Neural progenitor cell (in vitro differentiated cells): ENCODE measurements at regions not wholly inside any gene's neighbourhood (a gene's known extent, or its start where the extent isn't known, plus 50 kb on each side); places are given as distances from the start of the nearest gene placed in this dataset.

Experiments used
- DNase-seq: peaks from one replicate; pipeline ENCODE4 v3.0.0-alpha.2; 2016; ENCODE audit warnings: low spot score
- H2AFZ ChIP-seq: fragments of 200-600 bp; sonication (generic); replicated peaks from 2 replicates; pipeline ENCODE4 v1.6.1; 2016; ENCODE audit warnings: antibody characterized with exemption
- H3F3A ChIP-seq: fragments of 200-600 bp; sonication (generic); 2 replicates; pipeline ENCODE4 v1.6.1; 2016; ENCODE audit warnings: antibody characterized with exemption, low read depth
- H3K27ac ChIP-seq: fragments of 200-600 bp; sonication (generic); 2 replicates; pipeline ENCODE4 v1.5.1; 2016; ENCODE audit warnings: mild to moderate bottlenecking
- H3K27me3 ChIP-seq: fragments of 200-600 bp; sonication (generic); 2 replicates; pipeline ENCODE4 v1.6.1; 2016; ENCODE audit warnings: mild to moderate bottlenecking, moderate library complexity
- H3K36me3 ChIP-seq: fragments of 200-600 bp; sonication (generic); 2 replicates; pipeline ENCODE4 v1.5.1; 2016
- H3K4me1 ChIP-seq: fragments of 200-600 bp; sonication (generic); 2 replicates; pipeline ENCODE4 v1.6.1; 2016; ENCODE audit warnings: mixed run types
- H3K4me2 ChIP-seq: fragments of 200-600 bp; sonication (generic); 2 replicates; pipeline ENCODE4 v1.6.1; 2016
- H3K4me3 ChIP-seq: fragments of 200-600 bp; sonication (generic); 2 replicates; pipeline ENCODE4 v1.5.1; 2016
- H3K79me2 ChIP-seq: fragments of 200-600 bp; sonication (generic); 2 replicates; pipeline ENCODE4 v1.6.1; 2016; ENCODE audit warnings: low read depth
- H3K9ac ChIP-seq: fragments of 200-600 bp; sonication (generic); 2 replicates; pipeline ENCODE4 v1.6.1; 2016
- H3K9me3 ChIP-seq: fragments of 200-600 bp; sonication (generic); 2 replicates; pipeline ENCODE4 v1.5.1; 2016; ENCODE audit warnings: low read depth
- H4K20me1 ChIP-seq: fragments of 200-600 bp; sonication (generic); 2 replicates; pipeline ENCODE4 v1.6.1; 2016; ENCODE audit warnings: low read depth
- H3K27ac Mint-ChIP-seq: 3 replicates; pipeline ENCODE4 v1.8.0; 2021; ENCODE audit warnings: mixed read lengths
- H3K27me3 Mint-ChIP-seq: 2 replicates; pipeline ENCODE4 v1.8.0; 2022; ENCODE audit warnings: low read depth, mild to moderate bottlenecking, inconsistent platforms, moderate library complexity, mixed read lengths; ENCODE audit not compliant: insufficient read depth
- H3K36me3 Mint-ChIP-seq: 3 replicates; pipeline ENCODE4 v1.8.0; 2021; ENCODE audit warnings: mixed read lengths
- H3K4me1 Mint-ChIP-seq: 3 replicates; pipeline ENCODE4 v1.8.0; 2021; ENCODE audit warnings: mixed read lengths
- H3K4me3 Mint-ChIP-seq: 3 replicates; pipeline ENCODE4 v1.8.0; 2021; ENCODE audit warnings: mild to moderate bottlenecking, moderate library complexity, mixed read lengths
- H3K9me3 Mint-ChIP-seq: 3 replicates; pipeline ENCODE4 v1.8.0; 2020; ENCODE audit warnings: mixed read lengths
- CTCF ChIP-seq: fragments of 200-600 bp; sonication (generic); IDR thresholded peaks from 2 replicates; pipeline ENCODE4 v1.5.1; 2017; ENCODE audit warnings: antibody characterized with exemption, mild to moderate bottlenecking
- EZH2 ChIP-seq: fragments of 200-600 bp; sonication (generic); IDR thresholded peaks from 2 replicates; pipeline ENCODE4 v1.6.1; 2017; ENCODE audit warnings: antibody characterized with exemption, mild to moderate bottlenecking, moderate library complexity
- EZH2phosphoT487 ChIP-seq: fragments of 200-600 bp; sonication (generic); IDR thresholded peaks from 2 replicates; pipeline ENCODE4 v1.6.1; 2017; ENCODE audit warnings: antibody characterized with exemption

DNA sequence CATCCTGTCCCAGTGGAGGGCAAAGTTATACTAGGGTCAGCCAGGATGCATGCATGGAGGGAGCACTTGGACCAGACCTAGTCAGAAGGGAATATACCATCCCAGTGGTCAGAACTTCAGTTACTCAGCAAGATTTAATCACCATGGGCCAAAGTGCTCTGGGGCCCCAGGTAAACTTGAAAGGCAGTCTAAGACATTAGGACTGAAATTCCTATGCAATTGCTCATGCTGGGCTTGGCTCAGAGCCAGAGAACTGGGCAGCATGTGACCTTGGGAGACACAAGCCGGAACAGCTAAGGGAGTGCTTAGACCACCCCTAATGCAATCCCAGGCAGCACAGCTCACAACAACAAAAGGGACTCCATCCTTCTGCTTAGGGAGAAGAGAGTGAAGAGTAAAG is 401.3 kb downstream of the KCNJ3 start:
- no peaks in the 10 kb centered on the region for H3F3A ChIP-seq
- Mint-ChIP-seq H3K4me3 (no peak overlapping the region), H3K27ac (no peak overlapping the region), H3K27me3 (peaks cover 2% of the 10 kb centered on the region), H3K36me3 (peaks cover 2% of the 10 kb centered on the region), H3K4me1 (peaks cover 3% of the 10 kb centered on the region), H3K9me3 (peaks cover 23% of the 10 kb centered on the region)
- no peaks in the 10 kb centered on the region for H3K27me3 ChIP-seq
- H3K9me3 ChIP-seq: no peaks in the 10 kb centered on the region
- H3K79me2 ChIP-seq: no peaks in the 10 kb centered on the region
- no peaks in the 10 kb centered on the region for H3K4me1 ChIP-seq
- no peak overlapping the region for H3K4me2 ChIP-seq
- H3K9ac ChIP-seq: no peak overlapping the region
- TF ChIP-seq EZH2 (no peak), EZH2phosphoT487 (no peak), CTCF (no peak)
- no peak overlapping the region for H3K4me3 ChIP-seq
- H4K20me1 ChIP-seq: no peaks in the 10 kb centered on the region
- no peak overlapping the region for H3K27ac ChIP-seq
- no peaks in the 10 kb centered on the region for H3K36me3 ChIP-seq
- no peak for DNase-seq
- H2AFZ ChIP-seq: no peak overlapping the region

DNA sequence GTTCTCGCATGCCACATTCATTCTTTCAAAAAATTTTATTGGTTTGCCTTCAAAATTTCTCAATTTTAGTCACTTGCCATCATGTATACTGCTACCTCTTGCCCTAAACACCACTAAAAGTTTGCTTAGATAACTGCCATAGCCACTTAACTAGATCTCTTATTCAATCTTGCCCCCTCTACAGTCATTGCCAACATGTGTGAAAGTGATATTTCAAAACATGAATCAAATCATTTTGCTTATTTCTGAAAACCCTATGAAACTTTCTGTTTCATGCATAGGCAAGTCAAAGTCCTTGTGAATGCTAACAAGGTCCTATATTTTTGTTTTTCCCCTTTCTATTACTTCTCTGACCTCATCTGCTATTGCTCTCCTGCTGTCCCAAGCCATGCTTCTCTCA is 397.1 kb downstream of the KCNJ3 start:
- no peaks in the 10 kb centered on the region for H3F3A ChIP-seq
- H3K27ac ChIP-seq: no peak overlapping the region
- no peak for DNase-seq
- H3K4me1 ChIP-seq: no peaks in the 10 kb centered on the region
- H3K27me3 ChIP-seq: no peaks in the 10 kb centered on the region
- H3K79me2 ChIP-seq: no peaks in the 10 kb centered on the region
- no peak for TF ChIP-seq EZH2
- TF ChIP-seq CTCF: no peak
- Mint-ChIP-seq H3K4me3 (no peak overlapping the region), H3K36me3 (no peaks in the 10 kb centered on the region), H3K27me3 (no peaks in the 10 kb centered on the region), H3K4me1 (peaks cover 3% of the 10 kb centered on the region), H3K27ac (no peak overlapping the region), H3K9me3 (peaks cover 4% of the 10 kb centered on the region)
- no peak overlapping the region for H3K4me3 ChIP-seq
- no peaks in the 10 kb centered on the region for H3K36me3 ChIP-seq
- H3K9ac ChIP-seq: no peak overlapping the region
- H3K4me2 ChIP-seq: no peak overlapping the region
- H2AFZ ChIP-seq: peak overlapping the region; percentile 29
- H4K20me1 ChIP-seq: no peaks in the 10 kb centered on the region
- no peaks in the 10 kb centered on the region for H3K9me3 ChIP-seq

DNA sequence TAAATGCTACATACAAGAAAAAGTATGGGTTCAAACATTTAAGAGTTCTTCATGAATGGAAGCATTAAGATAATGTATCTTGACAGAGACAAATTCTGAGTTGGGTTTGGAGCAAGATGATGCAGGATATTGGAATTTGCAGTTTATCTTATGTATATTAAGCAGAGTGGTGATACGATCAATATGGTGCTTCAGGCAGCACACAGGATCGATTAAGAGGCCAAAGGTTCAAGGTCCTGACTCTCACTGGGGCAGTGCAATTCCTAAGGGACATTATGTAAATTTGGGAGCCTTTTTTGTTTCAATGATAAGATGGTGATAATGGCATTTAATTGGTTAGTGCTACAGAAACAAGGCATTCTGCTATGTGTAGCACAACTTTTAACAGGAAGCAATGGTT is 381.9 kb downstream of the KCNJ3 start:
- no peaks in the 10 kb centered on the region for H3K4me1 Mint-ChIP-seq
- no peak for DNase-seq
- no peak for TF ChIP-seq CTCF
- Histone ChIP-seq H4K20me1 (no peaks in the 10 kb centered on the region), H3K36me3 (no peaks in the 10 kb centered on the region), H3K27me3 (no peaks in the 10 kb centered on the region), H3K9me3 (no peaks in the 10 kb centered on the region), H3K27ac (no peak overlapping the region), H3K79me2 (no peaks in the 10 kb centered on the region), H3K4me3 (no peak overlapping the region), H2AFZ (no peak overlapping the region), H3F3A (no peaks in the 10 kb centered on the region), H3K4me1 (no peaks in the 10 kb centered on the region), H3K4me2 (no peak overlapping the region), H3K9ac (no peak overlapping the region)
- H3K27ac Mint-ChIP-seq: no peak overlapping the region
- H3K27me3 Mint-ChIP-seq: peaks cover 3% of the 10 kb centered on the region
- H3K9me3 Mint-ChIP-seq: no peaks in the 10 kb centered on the region
- H3K4me3 Mint-ChIP-seq: no peak overlapping the region
- no peaks in the 10 kb centered on the region for H3K36me3 Mint-ChIP-seq

- H2AFZ ChIP-seq: no peak overlapping the region
- no peak overlapping the region for H3K27ac ChIP-seq
- Mint-ChIP-seq H3K27ac (no peak overlapping the region), H3K27me3 (no peaks in the 10 kb centered on the region), H3K4me3 (no peak overlapping the region), H3K36me3 (no peaks in the 10 kb centered on the region), H3K9me3 (no peaks in the 10 kb centered on the region), H3K4me1 (no peaks in the 10 kb centered on the region)
- H3K27me3 ChIP-seq: no peaks in the 10 kb centered on the region
- H3K79me2 ChIP-seq: no peaks in the 10 kb centered on the region
- no peaks in the 10 kb centered on the region for H3K4me1 ChIP-seq
- no peak overlapping the region for H3K9ac ChIP-seq
- H3K4me3 ChIP-seq: no peak overlapping the region
- H3K36me3 ChIP-seq: no peaks in the 10 kb centered on the region
- no peaks in the 10 kb centered on the region for H3F3A ChIP-seq
- H4K20me1 ChIP-seq: no peaks in the 10 kb centered on the region
- no peak for DNase-seq
- no peaks in the 10 kb centered on the region for H3K9me3 ChIP-seq
- no peak for TF ChIP-seq CTCF
- no peak for TF ChIP-seq EZH2
- TF ChIP-seq EZH2phosphoT487: no peak
- no peak overlapping the region for H3K4me2 ChIP-seq
These were observed 372.0 kb downstream of the KCNJ3 start for GRCh38 chr2:155070489-155070888.
